Hematopoietic multipotent progenitor cell (in vitro differentiated cells): ENCODE measurements at regions not wholly inside any gene's neighbourhood (a gene's known extent, or its start where the extent isn't known, plus 50 kb on each side); places are given as distances from the start of the nearest gene placed in this dataset.

Experiments used
- DNase-seq, 3 donors: peaks; one replicate each; pipeline ENCODE4 v3.0.0-alpha.2; 2011 to 2015; ENCODE audit warnings: low read depth in 2 of 3, low spot score in 2 of 3

DNA sequence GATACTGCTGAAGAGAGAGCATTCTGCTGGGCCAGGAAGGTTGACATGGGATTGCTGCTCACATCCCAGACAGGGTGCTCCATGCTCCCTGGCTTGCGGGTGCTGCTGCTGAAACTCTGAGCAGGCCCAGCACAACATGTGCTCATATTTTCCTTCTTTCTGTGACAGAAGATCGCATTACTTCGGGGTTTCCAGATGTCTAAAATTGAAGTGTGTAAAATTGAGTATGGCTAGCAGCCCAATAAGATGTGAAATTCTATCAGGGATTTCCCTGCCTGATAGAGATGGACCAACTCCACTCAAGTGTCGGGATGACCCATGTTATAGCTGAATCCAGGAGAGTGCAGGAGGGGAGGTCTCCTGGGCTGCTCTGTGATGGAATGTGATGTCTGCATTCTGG, 55.6 kb upstream of the KL start:
- no peak for DNase-seq

DNA sequence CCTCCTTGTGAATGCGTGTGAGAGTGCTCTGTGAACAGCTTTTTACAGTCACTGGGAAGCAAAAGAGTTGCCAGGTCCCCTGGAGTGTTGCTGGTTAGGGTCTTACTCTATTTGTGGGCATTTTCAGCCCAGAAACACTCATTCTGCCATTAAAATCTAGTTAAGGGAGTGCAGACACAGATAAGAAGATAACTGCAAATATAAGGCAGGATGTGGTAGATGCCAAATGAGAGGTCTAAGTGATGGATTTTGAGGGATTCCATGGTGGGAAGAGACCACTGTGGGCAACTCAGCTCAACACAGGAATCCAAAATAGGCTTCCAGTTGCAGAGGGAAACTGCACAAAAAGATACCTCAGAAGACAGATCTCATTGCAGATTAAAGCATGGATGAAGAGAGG, 54.5 kb upstream of the KL start:
- DNase-seq, result no peak

DNA sequence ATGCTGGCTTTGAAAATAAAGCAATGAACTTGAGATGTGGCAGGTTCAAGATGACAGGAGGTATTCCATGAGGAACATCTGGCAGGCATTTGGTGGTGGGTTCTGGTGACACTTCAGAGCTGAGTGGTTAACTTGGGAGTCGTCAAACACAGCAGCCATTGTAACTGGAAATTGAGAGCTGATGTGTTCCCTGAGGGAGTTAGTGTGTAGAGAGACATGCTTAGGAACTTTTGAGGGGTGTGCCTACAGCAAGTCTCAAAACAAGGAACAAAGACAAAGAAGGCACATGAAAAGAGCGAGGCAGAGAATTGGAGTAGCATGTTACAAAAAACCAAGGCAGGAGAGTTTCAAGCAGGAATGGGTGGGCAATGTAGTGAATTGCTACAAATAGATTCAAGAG, 53.9 kb upstream of the KL start:
- no peak for DNase-seq

DNA sequence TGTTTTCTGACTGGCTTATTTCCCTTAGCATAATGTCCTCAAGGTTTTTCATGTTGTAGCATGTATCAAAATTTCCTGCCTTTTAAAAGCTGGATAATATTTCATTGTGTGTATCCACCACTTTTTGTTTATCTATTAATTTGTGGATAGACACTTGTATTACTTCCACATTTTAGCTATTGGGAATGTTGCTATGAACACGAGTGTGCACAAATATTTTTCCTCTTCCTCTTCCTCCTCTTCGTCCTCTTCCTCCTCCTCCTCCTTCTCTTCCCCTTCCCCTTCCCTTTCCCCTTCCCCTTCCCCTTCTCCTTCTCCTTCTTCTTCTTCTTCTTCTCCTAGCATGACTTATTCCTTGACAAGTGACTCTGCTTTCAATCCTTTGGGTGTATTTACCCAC, 51.2 kb upstream of the KL start:
- DNase-seq, result no peak
